PC-9 (cell line): ENCODE measurements at regions not wholly inside any gene's neighbourhood (a gene's known extent, or its start where the extent isn't known, plus 50 kb on each side); places are given as distances from the start of the nearest gene placed in this dataset.

ENCODE experiments used
- EZH2 ChIP-seq: fragments of 200-600 bp; sonication (generic); IDR thresholded peaks from 2 replicates; pipeline ENCODE4 v1.8.0; 2017; ENCODE audit warnings: antibody characterized with exemption, low read depth
- TF ChIP-seq, protein P1 (sequence below): fragments of 200-600 bp; sonication (generic); conservative IDR thresholded peaks from 2 replicates; pipeline ENCODE4 v1.6.1; 2017; ENCODE audit warnings: mixed run types, antibody characterized with exemption, mild to moderate bottlenecking, moderate library complexity

DNA sequence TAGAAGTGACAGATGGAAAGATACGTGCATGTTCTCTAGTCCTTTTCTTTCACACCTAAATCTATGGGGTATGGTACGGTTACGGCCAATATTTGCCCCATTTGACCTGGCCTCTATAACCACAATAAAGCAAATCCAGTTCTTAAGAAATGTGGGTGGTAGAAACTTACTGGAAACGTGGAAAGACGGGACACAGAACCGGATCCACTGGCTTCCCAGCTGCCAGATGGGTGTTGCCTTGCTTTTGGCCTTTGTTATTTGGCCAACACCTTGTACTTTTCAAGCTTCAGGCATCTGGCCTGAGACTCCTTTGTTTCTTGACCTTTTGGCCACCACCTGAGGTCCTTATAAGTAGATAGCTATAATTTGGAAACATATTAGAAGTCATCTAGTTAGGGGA is 635.9 kb downstream of the SLC4A3 start:
- TF ChIP-seq, protein P1, sequence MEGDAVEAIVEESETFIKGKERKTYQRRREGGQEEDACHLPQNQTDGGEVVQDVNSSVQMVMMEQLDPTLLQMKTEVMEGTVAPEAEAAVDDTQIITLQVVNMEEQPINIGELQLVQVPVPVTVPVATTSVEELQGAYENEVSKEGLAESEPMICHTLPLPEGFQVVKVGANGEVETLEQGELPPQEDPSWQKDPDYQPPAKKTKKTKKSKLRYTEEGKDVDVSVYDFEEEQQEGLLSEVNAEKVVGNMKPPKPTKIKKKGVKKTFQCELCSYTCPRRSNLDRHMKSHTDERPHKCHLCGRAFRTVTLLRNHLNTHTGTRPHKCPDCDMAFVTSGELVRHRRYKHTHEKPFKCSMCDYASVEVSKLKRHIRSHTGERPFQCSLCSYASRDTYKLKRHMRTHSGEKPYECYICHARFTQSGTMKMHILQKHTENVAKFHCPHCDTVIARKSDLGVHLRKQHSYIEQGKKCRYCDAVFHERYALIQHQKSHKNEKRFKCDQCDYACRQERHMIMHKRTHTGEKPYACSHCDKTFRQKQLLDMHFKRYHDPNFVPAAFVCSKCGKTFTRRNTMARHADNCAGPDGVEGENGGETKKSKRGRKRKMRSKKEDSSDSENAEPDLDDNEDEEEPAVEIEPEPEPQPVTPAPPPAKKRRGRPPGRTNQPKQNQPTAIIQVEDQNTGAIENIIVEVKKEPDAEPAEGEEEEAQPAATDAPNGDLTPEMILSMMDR: no peak
- TF ChIP-seq EZH2: no peak
